A549 (cell line): ENCODE measurements at regions not wholly inside any gene's neighbourhood (a gene's known extent, or its start where the extent isn't known, plus 50 kb on each side); places are given as distances from the start of the nearest gene placed in this dataset.

Experiments
- ATAC-seq, 2 experiments: fragments of 200-7000 bp in 1 of 2; fragments of >200 bp in 1 of 2; cut with Nextera tagmentation in 1 of 2; cut with Tn5 transposase in 1 of 2; 3 replicates each; pipeline versions ENCODE4 v1.8.0 to v1.9.1; 2018 to 2020; ENCODE audit warnings: mild to moderate bottlenecking in 1 of 2, moderate library complexity in 1 of 2
- CTCF ChIA-PET: fragments of 300-600 bp; sonication (Branson Sonifier 250); formaldehyde crosslinking; extraction: SDS; loops from one replicate; lab custom pipeline; 2021; ENCODE audit warnings: antibody characterized with exemption, inconsistent platforms; lab: Yijun Ruan, JAX
- POLR2A ChIA-PET: fragments of 350-600 bp; formaldehyde crosslinking; extraction: SDS; loops from one replicate; lab custom pipeline; 2021; ENCODE audit warnings: antibody characterized with exemption, inconsistent platforms; lab: Yijun Ruan, JAX
- DNase-seq, 2 experiments: peaks; one replicate each; pipeline versions ENCODE4 v3.0.0 to v3.0.0-alpha.2; 2011 to 2016; ENCODE audit warnings: low read depth in 1 of 2, low spot score in 1 of 2
- FAIRE-seq: peaks from 2 replicates; lab custom pipeline; 2011; peaks lifted over from hg19 to GRCh38; lab: Jason Lieb, UNC
- H3K27ac ChIP-seq, 2 experiments: fragments of >200 bp; sonication (Bioruptor Twin); formaldehyde crosslinking; 3 replicates each; pipeline ENCODE4 v1.5.1; 2016 to 2017
- H3K4me1 ChIP-seq: fragments of >200 bp; sonication (Bioruptor Twin); formaldehyde crosslinking; 3 replicates; pipeline ENCODE4 v1.6.1; 2016
- H3K4me2 ChIP-seq: fragments of >200 bp; sonication (Bioruptor Twin); formaldehyde crosslinking; 3 replicates; pipeline ENCODE4 v1.6.1; 2016
- H3K4me3 ChIP-seq: fragments of >200 bp; sonication (Bioruptor Twin); formaldehyde crosslinking; 3 replicates; pipeline ENCODE4 v1.5.1; 2016
- H3K9me3 ChIP-seq: fragments of >200 bp; sonication (Bioruptor Twin); formaldehyde crosslinking; 3 replicates; pipeline ENCODE4 v1.6.1; 2016
- ATOH8 ChIP-seq: fragments of 250-450 bp; sonication (Bioruptor Pico); IDR thresholded peaks from 2 replicates; pipeline ENCODE4 v1.5.0; 2020; ENCODE audit warnings: low read depth, mild to moderate bottlenecking, moderate library complexity
- BHLHE40 ChIP-seq: IDR thresholded peaks from 2 replicates; pipeline ENCODE4 v1.6.1; 2012; ENCODE audit warnings: low read depth, low read length, inconsistent platforms
- CEBPB ChIP-seq, 2 experiments: fragments of >200 bp in 1 of 2; sonication (Bioruptor Twin) in 1 of 2; formaldehyde crosslinking in 1 of 2; IDR thresholded peaks; 2 replicates each; pipeline ENCODE4 v1.6.1; 2012 to 2016
- CTCF ChIP-seq: fragments of >200 bp; sonication (Bioruptor Twin); formaldehyde crosslinking; IDR thresholded peaks from 3 replicates; pipeline ENCODE4 v1.5.1; 2016
- E2F6 ChIP-seq: IDR thresholded peaks from 2 replicates; pipeline ENCODE4 v1.6.1; 2012; ENCODE audit warnings: low read depth, borderline replicate concordance
- EHMT2 ChIP-seq: fragments of 200-600 bp; sonication (generic); IDR thresholded peaks from 2 replicates; pipeline ENCODE4 v1.6.1; 2016; ENCODE audit warnings: antibody characterized with exemption, low read depth, mild to moderate bottlenecking, moderate library complexity
- ELK1 ChIP-seq: fragments of 150-350 bp; IDR thresholded peaks from 2 replicates; pipeline ENCODE4 v1.6.1; 2014; ENCODE audit warnings: low read depth, mild to moderate bottlenecking, low read length
- ESRRA ChIP-seq: fragments of 150-350 bp; IDR thresholded peaks from 2 replicates; pipeline ENCODE4 v1.6.1; 2014; ENCODE audit warnings: mild to moderate bottlenecking, low read length, borderline replicate concordance
- FOXS1 ChIP-seq: fragments of 250-450 bp; sonication (Bioruptor Pico); IDR thresholded peaks from 2 replicates; pipeline ENCODE4 v1.5.0; 2020; ENCODE audit warnings: mild to moderate bottlenecking, moderate library complexity
- GATA3 ChIP-seq: IDR thresholded peaks from 2 replicates; pipeline ENCODE4 v1.6.1; 2012; ENCODE audit warnings: borderline replicate concordance
- HDAC2 ChIP-seq: fragments of 200-600 bp; sonication (generic); IDR thresholded peaks from 2 replicates; pipeline ENCODE4 v1.6.1; 2016
- HES2 ChIP-seq: fragments of >200 bp; sonication (Bioruptor Twin); formaldehyde crosslinking; IDR thresholded peaks from 2 replicates; pipeline ENCODE4 v1.6.1; 2016
- HEYL ChIP-seq: fragments of 250-450 bp; sonication (Bioruptor Pico); IDR thresholded peaks from 2 replicates; pipeline ENCODE4 v1.8.0; 2021; ENCODE audit warnings: mild to moderate bottlenecking, moderate library complexity
- HOXB5 ChIP-seq: fragments of 250-450 bp; sonication (Bioruptor Pico); IDR thresholded peaks from 2 replicates; pipeline ENCODE4 v1.5.0; 2020; ENCODE audit warnings: mild to moderate bottlenecking, moderate library complexity
- JUNB ChIP-seq: fragments of >200 bp; sonication (Bioruptor Twin); formaldehyde crosslinking; IDR thresholded peaks from 2 replicates; pipeline ENCODE4 v1.6.1; 2016
- KDM1A ChIP-seq: fragments of 200-600 bp; sonication (generic); IDR thresholded peaks from 2 replicates; pipeline ENCODE4 v1.6.1; 2016; ENCODE audit warnings: low read depth, mild to moderate bottlenecking
- MAX ChIP-seq: IDR thresholded peaks from 2 replicates; pipeline ENCODE4 v1.6.1; 2012
- NFE2L2 ChIP-seq: fragments of 150-350 bp; conservative IDR thresholded peaks from 2 replicates; pipeline ENCODE4 v1.6.1; 2014; ENCODE audit warnings: low read length
- NPAS2 ChIP-seq: fragments of 250-450 bp; sonication (Bioruptor Pico); IDR thresholded peaks from 2 replicates; pipeline ENCODE4 v1.8.0; 2022; ENCODE audit warnings: mild to moderate bottlenecking, moderate library complexity, borderline replicate concordance
- POLR2A ChIP-seq: IDR thresholded peaks from 2 replicates; pipeline ENCODE4 v1.6.1; 2012; ENCODE audit warnings: mild to moderate bottlenecking, low read length
- RAD21 ChIP-seq, 2 experiments: fragments of >200 bp in 1 of 2; sonication (Bioruptor Twin) in 1 of 2; formaldehyde crosslinking in 1 of 2; IDR thresholded peaks in 1 of 2; conservative IDR thresholded peaks in 1 of 2; 2 replicates in 1 of 2; 3 replicates in 1 of 2; pipeline ENCODE4 v1.6.1; 2012 to 2018; ENCODE audit warnings: inconsistent platforms in 1 of 2
- REST ChIP-seq: fragments of 200-600 bp; sonication (generic); IDR thresholded peaks from 2 replicates; pipeline ENCODE4 v1.6.1; 2016; ENCODE audit warnings: antibody characterized with exemption, mild to moderate bottlenecking, moderate library complexity
- RFX5 ChIP-seq: fragments of 450-650 bp; IDR thresholded peaks from 2 replicates; pipeline ENCODE4 v1.7.1; 2014; ENCODE audit warnings: antibody characterized with exemption, mild to moderate bottlenecking, moderate library complexity
- RNF2 ChIP-seq: fragments of 200-600 bp; sonication (generic); IDR thresholded peaks from 2 replicates; pipeline ENCODE4 v1.6.1; 2016; ENCODE audit warnings: low read depth, mild to moderate bottlenecking, antibody characterized with exemption, moderate library complexity, borderline replicate concordance
- SREBF2 ChIP-seq: fragments of 450-650 bp; IDR thresholded peaks from 2 replicates; pipeline ENCODE4 v1.6.1; 2014; ENCODE audit warnings: mild to moderate bottlenecking, moderate library complexity
- USF2 ChIP-seq: fragments of 450-650 bp; IDR thresholded peaks from 2 replicates; pipeline ENCODE4 v1.6.1; 2014; ENCODE audit warnings: antibody characterized with exemption
- ZNF302 ChIP-seq: fragments of 250-450 bp; sonication (Bioruptor Pico); IDR thresholded peaks from 2 replicates; pipeline ENCODE4 v1.9.0; 2021; ENCODE audit warnings: inconsistent platforms, mild to moderate bottlenecking, moderate library complexity
- WGBS: methylation state at CpG from one replicate; pipeline ENCODE4 v1.1.6; 2017; ENCODE audit errors: missing lambda C conversion rate; 5-methylcytosine and 5-hydroxymethylcytosine counted together

- POLR2A ChIA-PET: no interaction called here
- 0 out of 3 replicates have a peak, but pooled peaks cover 2% of the 10 kb centered on the region for H3K9me3 ChIP-seq
- TF ChIP-seq HES2 (no peak), FOXS1 (CRISPR knock-in tag) (no peak), E2F6 (no peak), USF2 (no peak), GATA3 (no peak), RNF2 (no peak), NFE2L2 (no peak), REST (no peak), POLR2A (no peak)
- no peak overlapping the region for H3K27ac ChIP-seq
- H3K4me1 ChIP-seq: no peaks in the 10 kb centered on the region
- no peak overlapping the region for H3K4me2 ChIP-seq
- no peak for FAIRE-seq
- no peak overlapping the region for H3K4me3 ChIP-seq
- WGBS: 15% methylated on average over 2 of the region's 2 CpGs
- CTCF ChIA-PET: no interaction called here
- no peak for DNase-seq
- ATAC-seq: no peak
Measured at GRCh38 chr7:10266976-10267375, 706.7 kb upstream of the PHF14 start.

- 1% methylated on average over 3 of the region's 3 CpGs for WGBS
Measured at GRCh38 chr7:10268034-10268433, 705.6 kb upstream of the PHF14 start.

More at GRCh38 chr7:10268034-10268433, 705.6 kb upstream of the PHF14 start:
- ATAC-seq (no peak), FAIRE-seq (no peak), DNase-seq (no peak)
- POLR2A ChIA-PET: no interaction called here
- TF ChIP-seq MAX (no peak), RFX5 (no peak), ZNF302 (CRISPR knock-in tag) (no peak), JUNB (no peak), EHMT2 (no peak), SREBF2 (no peak), HEYL (CRISPR knock-in tag) (no peak), E2F6 (no peak), CEBPB (IDR thresholded peaks at IDR 0.05) (no peak), KDM1A (no peak), ATOH8 (CRISPR knock-in tag) (no peak), RAD21 (conservative IDR thresholded peaks at IDR 0.05 in 1 of 2, IDR thresholded peaks at IDR 0.05 in 1 of 2) (no peak), HDAC2 (no peak), ELK1 (no peak), RNF2 (no peak), HOXB5 (CRISPR knock-in tag) (no peak), BHLHE40 (no peak), NPAS2 (CRISPR knock-in tag) (no peak), ESRRA (no peak), CTCF (no peak)
- Histone ChIP-seq H3K4me2 (no peak overlapping the region), H3K9me3 (0 out of 3 replicates have a peak, but pooled peaks cover 2% of the 10 kb centered on the region), H3K27ac (no peak overlapping the region), H3K4me1 (no peaks in the 10 kb centered on the region), H3K4me3 (no peak overlapping the region)
- CTCF ChIA-PET: no interaction called here
